ENCODE measurements at regions not wholly inside any gene's neighbourhood (a gene's known extent, or its start where the extent isn't known, plus 50 kb on each side); places are given as distances from the start of the nearest gene placed in this dataset.
"Not testable (repeated sequence)": the region's sequence is repeated elsewhere in the genome, so short reads cannot be mapped to it uniquely, and the experiment has no call there.

GRCh38 chr10:45151467-45152214, 150.9 kb downstream of the ZNF22 start:
- H3K9me3 ChIP-seq (ENCODE audit: control insufficient read depth in 2 of 2, low read length in 2 of 2), result no peaks in the 10 kb centered on the region
- no peak overlapping the region for H3K27ac ChIP-seq (ENCODE audit: low read depth in 2 of 2, low read length in 2 of 2)
- H3K9ac ChIP-seq (ENCODE audit: low read depth in 1 of 2, low read length in 2 of 2), result no peak overlapping the region
- H3K4me3 ChIP-seq (ENCODE audit: low read length in 2 of 2), result no peak overlapping the region
- no peaks in the 10 kb centered on the region for H3K4me1 ChIP-seq (ENCODE audit: control insufficient read depth in 2 of 2, insufficient read depth in 2 of 2, low read length in 2 of 2)
- H3K27me3 ChIP-seq (ENCODE audit: control insufficient read depth in 2 of 2, insufficient read depth in 2 of 2, low read length in 2 of 2), result no peaks in the 10 kb centered on the region
- no peaks in the 10 kb centered on the region for H3K36me3 ChIP-seq (ENCODE audit: control insufficient read depth in 2 of 2, insufficient read depth in 2 of 2, low read length in 2 of 2)

GRCh38 chr10:45152726-45153125, 152.0 kb downstream of the ZNF22 start:
- Histone ChIP-seq H3K36me3 (ENCODE audit: control insufficient read depth in 2 of 2, insufficient read depth in 2 of 2, low read length in 2 of 2) (no peaks in the 10 kb centered on the region), H3K27ac (ENCODE audit: low read depth in 2 of 2, low read length in 2 of 2) (no peak overlapping the region), H3K4me1 (ENCODE audit: control insufficient read depth in 2 of 2, insufficient read depth in 2 of 2, low read length in 2 of 2) (no peaks in the 10 kb centered on the region), H3K9ac (ENCODE audit: low read depth in 1 of 2, low read length in 2 of 2) (no peak overlapping the region), H3K4me3 (ENCODE audit: low read length in 2 of 2) (no peak overlapping the region), H3K27me3 (ENCODE audit: control insufficient read depth in 2 of 2, insufficient read depth in 2 of 2, low read length in 2 of 2) (no peaks in the 10 kb centered on the region), H3K9me3 (ENCODE audit: control insufficient read depth in 2 of 2, low read length in 2 of 2) (no peaks in the 10 kb centered on the region)

DNA sequence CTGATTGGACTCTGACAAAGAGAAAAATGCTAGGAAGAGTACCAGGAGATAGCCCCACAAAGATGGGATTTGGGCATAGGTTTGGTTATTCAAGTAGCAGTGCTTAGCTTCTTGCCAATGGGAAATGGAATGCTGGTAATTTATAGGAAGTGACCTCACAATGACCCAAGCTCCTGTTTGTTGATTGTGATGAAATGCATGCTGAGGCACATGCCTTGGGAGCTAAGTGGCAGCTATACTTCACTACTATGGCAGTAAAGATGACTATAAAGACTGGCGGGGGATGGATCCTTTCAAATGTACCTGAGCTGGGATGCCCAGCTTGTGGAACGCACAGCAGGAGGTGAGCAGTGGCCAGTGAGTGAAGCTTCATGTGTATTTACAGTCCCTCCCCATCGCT, 153.8 kb downstream of the ZNF22 start:
- Histone ChIP-seq H3K27me3 (ENCODE audit: control insufficient read depth in 2 of 2, insufficient read depth in 2 of 2, low read length in 2 of 2) (no peaks in the 10 kb centered on the region), H3K9me3 (ENCODE audit: control insufficient read depth in 2 of 2, low read length in 2 of 2) (no peaks in the 10 kb centered on the region)

GRCh38 chr10:45155784-45156183, 155.1 kb downstream of the ZNF22 start:
- Histone ChIP-seq H3K4me3 (ENCODE audit: low read length in 2 of 2) (no peak overlapping the region), H3K27ac (ENCODE audit: low read depth in 2 of 2, low read length in 2 of 2) (no peak overlapping the region), H3K27me3 (ENCODE audit: control insufficient read depth in 2 of 2, insufficient read depth in 2 of 2, low read length in 2 of 2) (no peaks in the 10 kb centered on the region), H3K4me1 (ENCODE audit: control insufficient read depth in 2 of 2, insufficient read depth in 2 of 2, low read length in 2 of 2) (no peaks in the 10 kb centered on the region), H3K36me3 (ENCODE audit: control insufficient read depth in 2 of 2, insufficient read depth in 2 of 2, low read length in 2 of 2) (no peaks in the 10 kb centered on the region), H3K9ac (ENCODE audit: low read depth in 1 of 2, low read length in 2 of 2) (no peak overlapping the region), H3K9me3 (ENCODE audit: control insufficient read depth in 2 of 2, low read length in 2 of 2) (no peaks in the 10 kb centered on the region)

More for the DNA sequence above, 153.8 kb downstream of the ZNF22 start:
- Histone ChIP-seq H3K9ac (ENCODE audit: low read depth in 1 of 2, low read length in 2 of 2) (no peak overlapping the region), H3K4me3 (ENCODE audit: low read length in 2 of 2) (no peak overlapping the region), H3K36me3 (ENCODE audit: control insufficient read depth in 2 of 2, insufficient read depth in 2 of 2, low read length in 2 of 2) (no peaks in the 10 kb centered on the region), H3K27ac (ENCODE audit: low read depth in 2 of 2, low read length in 2 of 2) (no peak overlapping the region), H3K4me1 (ENCODE audit: control insufficient read depth in 2 of 2, insufficient read depth in 2 of 2, low read length in 2 of 2) (no peaks in the 10 kb centered on the region)

GRCh38 chr10:45160271-45160670, 155.1 kb downstream of the OR13A1 start:
- Histone ChIP-seq H3K9me3 (ENCODE audit: control insufficient read depth in 2 of 2, low read length in 2 of 2) (no peaks in the 10 kb centered on the region), H3K27ac (ENCODE audit: low read depth in 2 of 2, low read length in 2 of 2) (no peak overlapping the region), H3K4me1 (ENCODE audit: control insufficient read depth in 2 of 2, insufficient read depth in 2 of 2, low read length in 2 of 2) (no peaks in the 10 kb centered on the region), H3K4me3 (ENCODE audit: low read length in 2 of 2) (no peak overlapping the region), H3K9ac (ENCODE audit: low read depth in 1 of 2, low read length in 2 of 2) (no peak overlapping the region), H3K36me3 (ENCODE audit: control insufficient read depth in 2 of 2, insufficient read depth in 2 of 2, low read length in 2 of 2) (no peaks in the 10 kb centered on the region), H3K27me3 (ENCODE audit: control insufficient read depth in 2 of 2, insufficient read depth in 2 of 2, low read length in 2 of 2) (no peaks in the 10 kb centered on the region)

DNA sequence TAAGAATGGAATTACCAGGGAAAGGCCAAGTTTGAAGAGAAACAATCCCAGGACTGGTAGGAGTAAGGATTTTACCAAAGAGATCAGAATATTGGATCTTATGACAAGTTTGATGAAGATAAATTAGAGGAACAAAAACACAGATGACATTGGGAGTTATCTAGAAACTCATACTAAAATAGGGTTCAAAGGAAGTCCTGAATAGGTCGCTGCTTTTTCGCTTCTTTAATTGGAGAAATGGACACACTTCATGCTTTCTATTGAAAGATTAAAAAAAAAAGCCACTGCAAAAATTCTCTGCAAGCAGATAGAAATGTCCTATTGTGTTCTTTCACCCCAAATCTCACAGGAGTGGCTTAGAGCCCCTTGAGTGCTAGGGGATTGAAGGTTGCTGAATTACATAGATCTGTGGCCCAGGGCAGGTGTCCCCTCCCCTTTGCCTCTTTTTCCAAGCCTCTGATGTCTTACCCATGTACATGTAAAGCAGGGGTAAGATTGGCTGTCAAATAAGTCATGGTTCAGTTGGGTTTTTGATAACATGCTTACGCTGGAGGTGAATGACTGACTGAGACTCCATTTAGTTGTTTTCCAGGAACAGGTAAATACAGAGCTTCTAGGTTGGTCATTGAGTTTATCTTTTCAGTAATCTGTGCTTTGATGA, 152.0 kb downstream of the OR13A1 start:
- no peak overlapping the region for H3K27ac ChIP-seq (ENCODE audit: low read depth in 2 of 2, low read length in 2 of 2)

GRCh38 chr10:45175520-45176118, 139.8 kb downstream of the OR13A1 start:
- not testable (repeated sequence) for H3K9ac ChIP-seq (ENCODE audit: low read depth in 1 of 2, low read length in 2 of 2); H3K4me1 ChIP-seq (ENCODE audit: control insufficient read depth in 2 of 2, insufficient read depth in 2 of 2, low read length in 2 of 2)

More for the DNA sequence above, 152.0 kb downstream of the OR13A1 start:
- Histone ChIP-seq H3K4me1 (ENCODE audit: control insufficient read depth in 2 of 2, insufficient read depth in 2 of 2, low read length in 2 of 2) (no peaks in the 10 kb centered on the region), H3K4me3 (ENCODE audit: low read length in 2 of 2) (no peak overlapping the region), H3K36me3 (ENCODE audit: control insufficient read depth in 2 of 2, insufficient read depth in 2 of 2, low read length in 2 of 2) (no peaks in the 10 kb centered on the region), H3K9me3 (ENCODE audit: control insufficient read depth in 2 of 2, low read length in 2 of 2) (no peaks in the 10 kb centered on the region), H3K9ac (ENCODE audit: low read depth in 1 of 2, low read length in 2 of 2) (no peak overlapping the region), H3K27me3 (ENCODE audit: control insufficient read depth in 2 of 2, insufficient read depth in 2 of 2, low read length in 2 of 2) (no peaks in the 10 kb centered on the region)

DNA sequence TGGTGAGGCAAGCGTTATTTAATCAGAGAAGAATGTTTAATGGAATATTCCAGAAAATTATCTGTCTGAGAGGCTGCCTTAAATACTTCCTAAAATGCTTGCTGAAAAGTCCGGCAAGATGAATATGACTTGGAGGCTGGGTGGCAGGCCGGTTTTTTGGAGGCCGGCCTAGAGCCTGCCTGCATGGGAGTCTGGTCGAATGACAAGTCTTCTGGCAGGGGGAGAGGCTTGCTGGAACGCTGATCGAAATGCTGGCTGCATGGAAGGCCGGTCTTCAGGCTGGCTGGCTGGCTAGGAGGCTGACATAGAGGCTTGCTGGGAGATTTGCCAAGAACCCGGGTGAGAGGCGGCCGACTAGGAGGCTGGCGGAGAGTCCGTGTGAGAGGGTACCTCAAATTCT, 135.7 kb downstream of the OR13A1 start:
- H3K27me3 ChIP-seq (ENCODE audit: control insufficient read depth in 2 of 2, insufficient read depth in 2 of 2, low read length in 2 of 2), result no peaks in the 10 kb centered on the region
- no peaks in the 10 kb centered on the region for H3K4me1 ChIP-seq (ENCODE audit: control insufficient read depth in 2 of 2, insufficient read depth in 2 of 2, low read length in 2 of 2)
- H3K9ac ChIP-seq (ENCODE audit: low read depth in 1 of 2, low read length in 2 of 2), result no peak overlapping the region
- H3K36me3 ChIP-seq (ENCODE audit: control insufficient read depth in 2 of 2, insufficient read depth in 2 of 2, low read length in 2 of 2), result no peaks in the 10 kb centered on the region
- H3K27ac ChIP-seq (ENCODE audit: low read depth in 2 of 2, low read length in 2 of 2), result no peak overlapping the region
- H3K9me3 ChIP-seq (ENCODE audit: control insufficient read depth in 2 of 2, low read length in 2 of 2), result no peaks in the 10 kb centered on the region
- no peak overlapping the region for H3K4me3 ChIP-seq (ENCODE audit: low read length in 2 of 2)

More at GRCh38 chr10:45175520-45176118, 139.8 kb downstream of the OR13A1 start:
- H3K27me3 ChIP-seq (ENCODE audit: control insufficient read depth in 2 of 2, insufficient read depth in 2 of 2, low read length in 2 of 2); H3K27ac ChIP-seq (ENCODE audit: low read depth in 2 of 2, low read length in 2 of 2); H3K9me3 ChIP-seq (ENCODE audit: control insufficient read depth in 2 of 2, low read length in 2 of 2); H3K4me3 ChIP-seq (ENCODE audit: low read length in 2 of 2); H3K36me3 ChIP-seq (ENCODE audit: control insufficient read depth in 2 of 2, insufficient read depth in 2 of 2, low read length in 2 of 2): not testable (repeated sequence)

GRCh38 chr10:45180507-45180906, 134.9 kb downstream of the OR13A1 start:
- H3K27ac ChIP-seq (ENCODE audit: low read depth in 2 of 2, low read length in 2 of 2), result no peak overlapping the region

More at GRCh38 chr10:45180507-45180906, 134.9 kb downstream of the OR13A1 start:
- Histone ChIP-seq H3K4me3 (ENCODE audit: low read length in 2 of 2) (no peak overlapping the region), H3K27me3 (ENCODE audit: control insufficient read depth in 2 of 2, insufficient read depth in 2 of 2, low read length in 2 of 2) (no peaks in the 10 kb centered on the region), H3K9ac (ENCODE audit: low read depth in 1 of 2, low read length in 2 of 2) (no peak overlapping the region), H3K4me1 (ENCODE audit: control insufficient read depth in 2 of 2, insufficient read depth in 2 of 2, low read length in 2 of 2) (no peaks in the 10 kb centered on the region), H3K36me3 (ENCODE audit: control insufficient read depth in 2 of 2, insufficient read depth in 2 of 2, low read length in 2 of 2) (no peaks in the 10 kb centered on the region), H3K9me3 (ENCODE audit: control insufficient read depth in 2 of 2, low read length in 2 of 2) (no peaks in the 10 kb centered on the region)

Measured in mucosa of rectum (tissue), 2 donors.